ENCODE measurements at regions not wholly inside any gene's neighbourhood (a gene's known extent, or its start where the extent isn't known, plus 50 kb on each side); places are given as distances from the start of the nearest gene placed in this dataset.

GRCh38 chr15:95629503-95630168, 700.9 kb upstream of the NR2F2 start (continued):
- TF ChIP-seq, protein P1, sequence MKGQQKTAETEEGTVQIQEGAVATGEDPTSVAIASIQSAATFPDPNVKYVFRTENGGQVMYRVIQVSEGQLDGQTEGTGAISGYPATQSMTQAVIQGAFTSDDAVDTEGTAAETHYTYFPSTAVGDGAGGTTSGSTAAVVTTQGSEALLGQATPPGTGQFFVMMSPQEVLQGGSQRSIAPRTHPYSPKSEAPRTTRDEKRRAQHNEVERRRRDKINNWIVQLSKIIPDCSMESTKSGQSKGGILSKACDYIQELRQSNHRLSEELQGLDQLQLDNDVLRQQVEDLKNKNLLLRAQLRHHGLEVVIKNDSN (CRISPR knock-in tag; IDR thresholded peaks at IDR 0.05) = no peak

GRCh38 chr15:95630683-95631082, 699.8 kb upstream of the NR2F2 start:
- peaks cover 10% of the 10 kb centered on the region for H3K9me3 Mint-ChIP-seq
- POLR2A ChIA-PET = no interaction called here
- no peak for ATAC-seq

More at GRCh38 chr15:95630683-95631082, 699.8 kb upstream of the NR2F2 start:
- TF ChIP-seq JUN (CRISPR knock-in tag; IDR thresholded peaks at IDR 0.05) (no peak), HMGA2 (CRISPR knock-in tag; IDR thresholded peaks at IDR 0.05) (no peak), SMAD4 (CRISPR knock-in tag; IDR thresholded peaks at IDR 0.05) (no peak), ZNF232 (CRISPR knock-in tag; IDR thresholded peaks at IDR 0.05) (no peak), CREM (CRISPR knock-in tag; IDR thresholded peaks at IDR 0.05) (no peak), SMAD3 (CRISPR knock-in tag; IDR thresholded peaks at IDR 0.05; ENCODE audit: borderline replicate concordance) (no peak), ETV6 (CRISPR knock-in tag; IDR thresholded peaks at IDR 0.05) (no peak), E2F1 (CRISPR knock-in tag; IDR thresholded peaks at IDR 0.05) (no peak), MLX (CRISPR knock-in tag; IDR thresholded peaks at IDR 0.05) (no peak), AFF4 (CRISPR knock-in tag; IDR thresholded peaks at IDR 0.05; ENCODE audit: borderline replicate concordance) (no peak), EMX1 (CRISPR knock-in tag; IDR thresholded peaks at IDR 0.05) (no peak), PRRX2 (CRISPR knock-in tag; IDR thresholded peaks at IDR 0.05) (no peak), NR3C1 (CRISPR knock-in tag; conservative IDR thresholded peaks at IDR 0.05; ENCODE audit: low read depth) (no peak), CDX4 (CRISPR knock-in tag; IDR thresholded peaks at IDR 0.05; ENCODE audit: borderline replicate concordance) (no peak)
- TF ChIP-seq, protein P2, sequence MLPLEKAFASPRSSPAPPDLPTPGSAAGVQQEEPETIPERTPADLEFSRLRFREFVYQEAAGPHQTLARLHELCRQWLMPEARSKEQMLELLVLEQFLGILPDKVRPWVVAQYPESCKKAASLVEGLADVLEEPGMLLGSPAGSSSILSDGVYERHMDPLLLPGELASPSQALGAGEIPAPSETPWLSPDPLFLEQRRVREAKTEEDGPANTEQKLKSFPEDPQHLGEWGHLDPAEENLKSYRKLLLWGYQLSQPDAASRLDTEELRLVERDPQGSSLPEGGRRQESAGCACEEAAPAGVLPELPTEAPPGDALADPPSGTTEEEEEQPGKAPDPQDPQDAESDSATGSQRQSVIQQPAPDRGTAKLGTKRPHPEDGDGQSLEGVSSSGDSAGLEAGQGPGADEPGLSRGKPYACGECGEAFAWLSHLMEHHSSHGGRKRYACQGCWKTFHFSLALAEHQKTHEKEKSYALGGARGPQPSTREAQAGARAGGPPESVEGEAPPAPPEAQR (CRISPR knock-in tag; IDR thresholded peaks at IDR 0.05) = no peak
- TF ChIP-seq, protein P3, sequence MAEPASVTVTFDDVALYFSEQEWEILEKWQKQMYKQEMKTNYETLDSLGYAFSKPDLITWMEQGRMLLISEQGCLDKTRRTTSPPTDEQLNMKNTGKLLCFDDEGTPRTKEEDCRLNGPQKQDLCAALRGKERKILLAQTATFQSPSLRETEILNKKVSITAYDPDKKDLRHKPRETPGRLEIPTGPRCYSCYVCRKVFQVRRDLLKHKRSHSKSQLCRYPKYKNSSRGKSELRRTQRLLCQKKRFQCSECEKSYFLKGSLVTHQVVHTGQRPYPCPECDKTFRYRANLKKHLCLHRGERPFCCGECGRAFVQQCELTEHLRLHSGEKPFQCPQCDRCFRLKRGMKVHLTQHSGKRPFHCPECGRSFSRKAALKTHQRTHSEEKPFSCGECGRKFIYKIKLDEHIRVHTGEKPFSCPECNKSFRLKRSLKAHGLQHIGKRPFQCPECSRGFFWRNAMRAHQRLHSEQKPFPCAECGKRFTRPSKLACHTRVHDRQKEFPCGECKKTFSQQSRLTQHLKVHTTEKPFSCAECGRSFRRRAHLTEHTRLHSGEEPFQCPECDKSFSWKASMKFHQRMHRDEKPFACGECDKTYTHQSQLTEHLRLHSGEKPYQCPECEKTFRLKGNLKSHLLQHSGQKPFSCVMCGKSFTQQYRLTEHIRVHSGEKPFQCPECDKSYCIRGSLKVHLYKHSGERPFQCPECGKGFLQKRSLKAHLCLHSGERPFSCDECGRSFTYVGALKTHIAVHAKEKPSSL (CRISPR knock-in tag; conservative IDR thresholded peaks at IDR 0.05) = no peak
- no peaks in the 10 kb centered on the region for H3K27me3 Mint-ChIP-seq (ENCODE audit: low read depth)
- no peak for DNase-seq (ENCODE audit: low spot score)
- no peaks in the 10 kb centered on the region for H3K36me3 Mint-ChIP-seq
- H3K4me1 Mint-ChIP-seq = peaks cover 16% of the 10 kb centered on the region
- CTCF ChIA-PET = no interaction called here
- no peak overlapping the region for H3K4me3 Mint-ChIP-seq
- no peak overlapping the region for H3K27ac Mint-ChIP-seq
